Activated T-cell treated with anti-CD3 and anti-CD28 coated beads, Interleukin-2, amount 50 U/mL, for 72 hours (primary cell): ENCODE measurements at regions not wholly inside any gene's neighbourhood (a gene's known extent, or its start where the extent isn't known, plus 50 kb on each side); places are given as distances from the start of the nearest gene placed in this dataset.

Experiments
- ATAC-seq, 2 donors: fragments of 150-1000 bp; cut with Tn5 transposase; replicated peaks in 1 of 2; 2 replicates each; pipeline ENCODE4 v1.10.0; 2021; ENCODE audit warnings: moderate library complexity in 2 of 2, mild to moderate bottlenecking in 1 of 2
- DNase-seq, 2 donors: peaks; one replicate each; pipeline ENCODE4 v3.0.0; 2021 to 2022; ENCODE audit warnings: mixed read lengths in 1 of 2
- H3K27ac Mint-ChIP-seq: one replicate; pipeline ENCODE4 v1.8.0; 2022; ENCODE audit warnings: mild to moderate bottlenecking, moderate library complexity, mixed read lengths
- H3K27me3 Mint-ChIP-seq: one replicate; pipeline ENCODE4 v1.8.0; 2022; ENCODE audit warnings: low read depth, mixed read lengths
- H3K36me3 Mint-ChIP-seq, 2 donors: one replicate each; pipeline ENCODE4 v1.8.0; 2022; ENCODE audit warnings: mixed read lengths in 2 of 2, mild to moderate bottlenecking in 1 of 2; ENCODE audit not compliant: insufficient read depth in 2 of 2
- H3K4me1 Mint-ChIP-seq: one replicate; pipeline ENCODE4 v1.8.0; 2022; ENCODE audit warnings: low read depth, mixed read lengths
- H3K4me3 Mint-ChIP-seq, 2 donors: one replicate each; pipeline ENCODE4 v1.8.0; 2022; ENCODE audit warnings: mild to moderate bottlenecking in 2 of 2, mixed read lengths in 2 of 2, moderate library complexity in 2 of 2
- H3K9me3 Mint-ChIP-seq, 2 donors: one replicate each; pipeline ENCODE4 v1.8.0; 2022; ENCODE audit warnings: mixed read lengths in 2 of 2

DNA sequence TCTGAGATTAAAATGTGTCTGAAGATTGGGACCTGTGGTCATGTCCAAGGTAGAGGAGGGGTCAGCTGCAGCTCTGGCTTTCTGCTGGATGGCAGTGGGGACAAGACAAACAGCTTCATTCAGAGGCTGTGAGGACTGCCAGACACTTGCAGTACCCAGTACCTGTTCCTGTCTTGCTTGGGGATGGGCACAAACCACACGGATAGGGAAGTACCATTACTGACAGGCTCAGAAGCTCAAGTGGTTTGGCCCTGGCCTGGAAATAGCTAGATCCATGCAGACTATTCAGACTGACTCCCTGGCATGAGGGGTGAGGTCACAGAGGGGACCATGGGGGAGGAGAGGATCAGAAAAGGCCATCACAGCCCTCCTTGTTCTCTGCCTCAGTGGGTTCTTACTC lies 56.0 kb upstream of the COMTD1 start:
- DNase-seq, result no peak
- Mint-ChIP-seq H3K36me3 (no peaks in the 10 kb centered on the region), H3K4me3 (no peak overlapping the region), H3K4me1 (no peaks in the 10 kb centered on the region), H3K27ac (no peak overlapping the region), H3K9me3 (peaks cover 1 to 8% of the 10 kb centered on the region in 2 donors), H3K27me3 (peaks cover 32% of the 10 kb centered on the region)
- no peak for ATAC-seq

DNA sequence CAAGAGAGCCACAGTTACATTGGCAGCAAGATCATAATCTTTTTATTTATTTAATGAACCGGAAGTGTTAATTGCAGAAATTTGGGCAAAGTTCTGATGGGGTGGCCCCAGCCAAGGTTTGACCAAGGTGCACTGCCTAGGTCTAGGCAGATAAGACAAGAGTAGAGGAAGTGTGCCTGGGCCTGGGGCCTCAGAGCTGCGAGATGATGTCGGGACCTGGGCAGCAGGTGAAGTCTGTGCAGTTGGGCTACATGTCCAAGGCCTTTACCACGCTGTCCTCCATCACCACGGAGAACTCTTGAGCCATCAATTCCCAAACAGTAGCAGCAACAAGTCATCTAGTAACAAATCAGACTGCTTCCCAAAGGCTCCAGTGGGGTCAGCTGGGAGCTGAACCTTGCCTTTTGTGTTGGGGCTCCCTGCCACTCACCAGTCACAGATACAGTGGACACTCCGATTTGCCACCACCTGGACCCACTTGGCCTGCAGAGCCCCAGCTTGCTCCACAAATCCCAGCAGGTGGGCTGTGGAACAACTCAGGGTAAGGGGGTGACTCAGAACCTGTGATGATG lies 52.5 kb upstream of the COMTD1 start:
- ATAC-seq (no peak), DNase-seq (no peak)
- Mint-ChIP-seq H3K36me3 (no peaks in the 10 kb centered on the region), H3K27ac (no peak overlapping the region), H3K4me3 (no peak overlapping the region), H3K4me1 (no peaks in the 10 kb centered on the region), H3K9me3 (peaks cover 1 to 8% of the 10 kb centered on the region in 2 donors), H3K27me3 (peaks cover 34% of the 10 kb centered on the region)

DNA sequence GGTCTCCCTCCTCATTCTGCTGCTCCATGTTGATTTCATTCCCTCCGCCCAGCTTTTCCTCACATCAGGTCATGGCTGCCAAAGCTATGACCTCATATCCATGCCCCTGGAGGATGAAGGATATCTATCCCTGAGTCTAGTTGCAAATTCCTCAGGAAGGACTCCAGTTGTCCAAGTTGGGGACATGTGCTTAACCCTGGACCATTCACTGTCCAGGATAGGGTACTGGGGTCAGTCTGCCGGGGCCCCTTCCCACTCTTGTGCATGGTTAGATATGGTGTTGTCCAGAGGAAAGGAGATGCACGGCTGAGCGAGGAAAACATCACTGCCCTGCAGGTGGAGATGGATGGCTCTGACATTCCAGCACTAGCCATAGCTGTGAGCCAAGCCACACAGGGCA lies 51.9 kb upstream of the COMTD1 start:
- peaks cover 30% of the 10 kb centered on the region for H3K27me3 Mint-ChIP-seq

DNA sequence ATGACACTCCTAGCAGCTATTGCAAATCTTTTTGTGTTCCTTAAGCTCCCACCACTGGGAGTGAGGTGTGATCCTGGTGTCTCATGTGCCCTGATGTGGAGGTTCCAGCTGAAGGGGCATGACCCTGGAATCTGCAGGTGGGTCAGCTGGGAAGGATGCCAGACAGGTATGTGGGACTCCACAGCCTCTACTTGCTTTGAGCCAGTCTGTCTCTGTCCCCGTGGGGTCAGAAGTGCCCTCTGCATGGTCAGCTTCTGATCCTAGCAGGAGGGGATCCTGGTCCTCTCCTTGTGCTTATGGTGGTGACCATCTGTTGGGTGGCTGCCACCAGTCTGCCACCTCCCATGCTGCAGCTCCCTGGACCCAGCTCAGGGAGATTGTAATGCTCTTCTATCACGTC lies 51.1 kb upstream of the COMTD1 start:
- DNase-seq (no peak), ATAC-seq (no peak)
- no peak overlapping the region for H3K4me3 Mint-ChIP-seq
- no peak overlapping the region for H3K27ac Mint-ChIP-seq
- peaks cover 1 to 8% of the 10 kb centered on the region in 2 donors for H3K9me3 Mint-ChIP-seq
- no peaks in the 10 kb centered on the region for H3K4me1 Mint-ChIP-seq
- H3K36me3 Mint-ChIP-seq, result no peaks in the 10 kb centered on the region
- H3K27me3 Mint-ChIP-seq, result peaks cover 26% of the 10 kb centered on the region

More for the DNA sequence above, 51.9 kb upstream of the COMTD1 start:
- Mint-ChIP-seq H3K4me1 (no peaks in the 10 kb centered on the region), H3K27ac (no peak overlapping the region), H3K4me3 (no peak overlapping the region), H3K9me3 (peaks cover 1 to 8% of the 10 kb centered on the region in 2 donors), H3K36me3 (no peaks in the 10 kb centered on the region)
- ATAC-seq, result no peak
- DNase-seq, result no peak
